ENCODE measurements at regions not wholly inside any gene's neighbourhood (a gene's known extent, or its start where the extent isn't known, plus 50 kb on each side); places are given as distances from the start of the nearest gene placed in this dataset.

- no peak for TF ChIP-seq ETS1 (IDR thresholded peaks at IDR 0.05)
- no peak for TF ChIP-seq STAT1 (IDR thresholded peaks at IDR 0.05; ENCODE audit: unreplicated experiment)
- TF ChIP-seq REST (IDR thresholded peaks at IDR 0.05; ENCODE audit: unreplicated experiment) = no peak
- TF ChIP-seq ZNF331 (CRISPR knock-in tag; IDR thresholded peaks at IDR 0.05; ENCODE audit: low read depth) = no peak
- TF ChIP-seq EZH2 (IDR thresholded peaks at IDR 0.05; ENCODE audit: low read depth, unreplicated experiment) = no peak
- TF ChIP-seq EZH2phosphoT487 (IDR thresholded peaks at IDR 0.05; ENCODE audit: unreplicated experiment) = no peak
- no peak for TF ChIP-seq ZNF114 (CRISPR knock-in tag; IDR thresholded peaks at IDR 0.05)
- no peak for TF ChIP-seq POLR2AphosphoS5 (IDR thresholded peaks at IDR 0.05; ENCODE audit: low read depth)
- TF ChIP-seq, protein P1, sequence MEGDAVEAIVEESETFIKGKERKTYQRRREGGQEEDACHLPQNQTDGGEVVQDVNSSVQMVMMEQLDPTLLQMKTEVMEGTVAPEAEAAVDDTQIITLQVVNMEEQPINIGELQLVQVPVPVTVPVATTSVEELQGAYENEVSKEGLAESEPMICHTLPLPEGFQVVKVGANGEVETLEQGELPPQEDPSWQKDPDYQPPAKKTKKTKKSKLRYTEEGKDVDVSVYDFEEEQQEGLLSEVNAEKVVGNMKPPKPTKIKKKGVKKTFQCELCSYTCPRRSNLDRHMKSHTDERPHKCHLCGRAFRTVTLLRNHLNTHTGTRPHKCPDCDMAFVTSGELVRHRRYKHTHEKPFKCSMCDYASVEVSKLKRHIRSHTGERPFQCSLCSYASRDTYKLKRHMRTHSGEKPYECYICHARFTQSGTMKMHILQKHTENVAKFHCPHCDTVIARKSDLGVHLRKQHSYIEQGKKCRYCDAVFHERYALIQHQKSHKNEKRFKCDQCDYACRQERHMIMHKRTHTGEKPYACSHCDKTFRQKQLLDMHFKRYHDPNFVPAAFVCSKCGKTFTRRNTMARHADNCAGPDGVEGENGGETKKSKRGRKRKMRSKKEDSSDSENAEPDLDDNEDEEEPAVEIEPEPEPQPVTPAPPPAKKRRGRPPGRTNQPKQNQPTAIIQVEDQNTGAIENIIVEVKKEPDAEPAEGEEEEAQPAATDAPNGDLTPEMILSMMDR (conservative IDR thresholded peaks at IDR 0.05; ENCODE audit: low read depth in 2 of 2) = no peak
- no peak for TF ChIP-seq JUNB (IDR thresholded peaks at IDR 0.05; ENCODE audit: unreplicated experiment)
- TF ChIP-seq CREB1 (CRISPR knock-in tag; IDR thresholded peaks at IDR 0.05; ENCODE audit: low read depth) = no peak
Measured at GRCh38 chr7:41584746-41585145, 118.1 kb downstream of the INHBA start (continued).

DNA sequence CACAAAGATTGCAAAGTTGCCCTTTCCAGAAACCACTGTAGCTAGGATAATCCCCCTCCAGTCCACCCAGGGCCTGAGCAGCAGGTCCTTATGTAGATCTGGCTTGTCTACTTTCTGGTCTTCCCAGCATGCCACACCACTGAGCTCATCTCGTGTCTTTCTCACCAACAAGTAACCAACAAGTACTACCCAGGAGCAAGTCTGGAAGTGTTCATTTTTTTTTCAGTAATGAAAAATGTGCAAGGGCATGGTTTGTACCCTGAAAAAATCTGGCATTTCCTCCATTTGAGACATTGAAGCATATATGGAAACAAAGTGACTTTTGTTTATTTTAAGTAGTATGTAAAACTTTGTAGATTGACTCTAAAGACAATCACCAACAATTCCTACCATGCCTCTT, 120.8 kb downstream of the INHBA start:
- Histone ChIP-seq H3K27me3 (ENCODE audit: insufficient read depth) (no peaks in the 10 kb centered on the region), H2AFZ (no peak overlapping the region), H3K36me3 (ENCODE audit: insufficient read depth) (no peaks in the 10 kb centered on the region), H3F3A (replicated peaks; ENCODE audit: low read depth) (no peaks in the 10 kb centered on the region), H3K4me2 (no peak overlapping the region), H3K4me3 (no peak overlapping the region), H3K4me1 (ENCODE audit: insufficient read depth) (no peaks in the 10 kb centered on the region), H3K27ac (ENCODE audit: low read depth) (no peak overlapping the region), H3K9me2 (ENCODE audit: insufficient read depth) (peaks cover 44% of the 10 kb centered on the region), H4K20me1 (replicated peaks; ENCODE audit: insufficient read depth) (no peaks in the 10 kb centered on the region), H3K79me2 (replicated peaks; ENCODE audit: insufficient read depth) (no peaks in the 10 kb centered on the region)
- no peaks in the 10 kb centered on the region for H3K27me3 Mint-ChIP-seq (ENCODE audit: insufficient read depth, low read depth, poor library complexity)
- no peak for DNase-seq (ENCODE audit: low spot score)
- H3K4me1 Mint-ChIP-seq = no peaks in the 10 kb centered on the region
- no peaks in the 10 kb centered on the region for H3K36me3 Mint-ChIP-seq (ENCODE audit: low read depth)
- ATAC-seq = no peak
- H3K4me3 Mint-ChIP-seq = no peak overlapping the region
- no peaks in the 10 kb centered on the region for H3K9me3 Mint-ChIP-seq
- no peak overlapping the region for H3K27ac Mint-ChIP-seq
- TF ChIP-seq EZH2 (IDR thresholded peaks at IDR 0.05; ENCODE audit: low read depth, unreplicated experiment) (no peak), STAT1 (IDR thresholded peaks at IDR 0.05; ENCODE audit: unreplicated experiment) (no peak), EZH2phosphoT487 (IDR thresholded peaks at IDR 0.05; ENCODE audit: unreplicated experiment) (no peak), JUNB (IDR thresholded peaks at IDR 0.05; ENCODE audit: unreplicated experiment) (no peak), ETS1 (IDR thresholded peaks at IDR 0.05) (no peak), REST (IDR thresholded peaks at IDR 0.05; ENCODE audit: unreplicated experiment) (no peak), CREB1 (CRISPR knock-in tag; IDR thresholded peaks at IDR 0.05; ENCODE audit: low read depth) (no peak), NANOG (IDR thresholded peaks at IDR 0.05; ENCODE audit: borderline replicate concordance) (no peak)
- TF ChIP-seq, protein P1 (conservative IDR thresholded peaks at IDR 0.05; ENCODE audit: low read depth in 2 of 2) = no peak

Measured in GM23338 (cell line).